ENCODE measurements at regions not wholly inside any gene's neighbourhood (a gene's known extent, or its start where the extent isn't known, plus 50 kb on each side); places are given as distances from the start of the nearest gene placed in this dataset.

- no peak for TF ChIP-seq CTCF (IDR thresholded peaks at IDR 0.05)
- TF ChIP-seq POLR2AphosphoS5 (IDR thresholded peaks at IDR 0.05): no peak
- TF ChIP-seq EP300 (IDR thresholded peaks at IDR 0.05): no peak
- TF ChIP-seq POLR2A (IDR thresholded peaks at IDR 0.05): no peak
Measured at GRCh38 chr1:182157187-182157586, 95.7 kb upstream of the ZNF648 start.
